ENCODE measurements at regions not wholly inside any gene's neighbourhood (a gene's known extent, or its start where the extent isn't known, plus 50 kb on each side); places are given as distances from the start of the nearest gene placed in this dataset.
"Not testable (repeated sequence)": the region's sequence is repeated elsewhere in the genome, so short reads cannot be mapped to it uniquely, and the experiment has no call there.

GRCh38 chr2:234898534-234899053 is 53.2 kb upstream of the SH3BP4 start:
- Histone ChIP-seq H3K36me3 (no peaks in the 10 kb centered on the region), H3K4me3 (no peak overlapping the region), H3K9me3 (0 out of 2 replicates have a peak, but pooled peaks cover 2% of the 10 kb centered on the region), H3K27me3 (no peaks in the 10 kb centered on the region)
- DNase-seq: no peak

- not testable (repeated sequence) for H3K4me3 ChIP-seq, H3K36me3 ChIP-seq, DNase-seq, H3K9me3 ChIP-seq, H3K27me3 ChIP-seq
Measured at GRCh38 chr2:234888442-234888841, 63.4 kb upstream of the SH3BP4 start.

GRCh38 chr2:234887195-234887594 is 64.6 kb upstream of the SH3BP4 start:
- Histone ChIP-seq H3K36me3 (no peaks in the 10 kb centered on the region), H3K27me3 (no peaks in the 10 kb centered on the region), H3K9me3 (no peaks in the 10 kb centered on the region), H3K4me3 (no peak overlapping the region)
- no peak for DNase-seq

- Histone ChIP-seq H3K9me3 (no peaks in the 10 kb centered on the region), H3K27me3 (no peaks in the 10 kb centered on the region), H3K36me3 (no peaks in the 10 kb centered on the region), H3K4me3 (no peak overlapping the region)
- DNase-seq: no peak
Measured at GRCh38 chr2:234885886-234886285, 65.9 kb upstream of the SH3BP4 start.

GRCh38 chr2:234885118-234885517 is 66.7 kb upstream of the SH3BP4 start:
- Histone ChIP-seq H3K36me3 (no peaks in the 10 kb centered on the region), H3K9me3 (no peaks in the 10 kb centered on the region), H3K27me3 (no peaks in the 10 kb centered on the region), H3K4me3 (no peak overlapping the region)
- no peak for DNase-seq

- no peaks in the 10 kb centered on the region for H3K9me3 ChIP-seq
- no peak overlapping the region for H3K4me3 ChIP-seq
- no peak for DNase-seq
- no peaks in the 10 kb centered on the region for H3K27me3 ChIP-seq
- H3K36me3 ChIP-seq: no peaks in the 10 kb centered on the region
Measured at GRCh38 chr2:234884591-234884990, 67.2 kb upstream of the SH3BP4 start.

GRCh38 chr2:234881413-234882241 is 70.2 kb upstream of the SH3BP4 start:
- no peaks in the 10 kb centered on the region for H3K36me3 ChIP-seq
- no peaks in the 10 kb centered on the region for H3K27me3 ChIP-seq
- H3K9me3 ChIP-seq: no peaks in the 10 kb centered on the region
- DNase-seq: peak; percentile 89
- peak overlapping the region; percentile 36 for H3K4me3 ChIP-seq

- peak; percentile 76 for DNase-seq
- H3K9me3 ChIP-seq: no peaks in the 10 kb centered on the region; the same call in 1 of the 2 replicates
Measured at GRCh38 chr2:234880551-234881211, 71.1 kb upstream of the SH3BP4 start.

GRCh38 chr2:234879671-234880455 is 72.0 kb upstream of the SH3BP4 start:
- Histone ChIP-seq H3K27me3 (no peaks in the 10 kb centered on the region), H3K9me3 (no peaks in the 10 kb centered on the region; the same call in 1 of the 2 replicates), H3K36me3 (no peaks in the 10 kb centered on the region), H3K4me3 (no peak overlapping the region)
- peak; percentile 6 for DNase-seq

More at GRCh38 chr2:234880551-234881211, 71.1 kb upstream of the SH3BP4 start:
- Histone ChIP-seq H3K36me3 (no peaks in the 10 kb centered on the region), H3K4me3 (no peak overlapping the region), H3K27me3 (no peaks in the 10 kb centered on the region)

- DNase-seq, H3K9me3 ChIP-seq, H3K27me3 ChIP-seq, H3K36me3 ChIP-seq, H3K4me3 ChIP-seq: not testable (repeated sequence)
Measured at GRCh38 chr2:234876621-234877020, 75.2 kb upstream of the SH3BP4 start.

GRCh38 chr2:234874347-234875046 is 77.3 kb upstream of the SH3BP4 start:
- Histone ChIP-seq H3K9me3 (no peaks in the 10 kb centered on the region; the same call in 1 of the 2 replicates), H3K27me3 (no peaks in the 10 kb centered on the region)

GRCh38 chr2:234873828-234874173 is 78.0 kb upstream of the SH3BP4 start:
- Histone ChIP-seq H3K36me3 (no peaks in the 10 kb centered on the region), H3K9me3 (no peaks in the 10 kb centered on the region; the same call in 1 of the 2 replicates), H3K27me3 (no peaks in the 10 kb centered on the region), H3K4me3 (no peak overlapping the region)
- DNase-seq: peak; percentile 53

More at GRCh38 chr2:234874347-234875046, 77.3 kb upstream of the SH3BP4 start:
- DNase-seq: no peak
- Histone ChIP-seq H3K4me3 (no peak overlapping the region), H3K36me3 (no peaks in the 10 kb centered on the region)

- Histone ChIP-seq H3K4me3 (no peak overlapping the region), H3K36me3 (no peaks in the 10 kb centered on the region), H3K9me3 (no peaks in the 10 kb centered on the region; the same call in 1 of the 2 replicates), H3K27me3 (no peaks in the 10 kb centered on the region)
- no peak for DNase-seq
Measured at GRCh38 chr2:234873103-234873827, 78.6 kb upstream of the SH3BP4 start.

GRCh38 chr2:234869969-234870368 is 81.8 kb upstream of the SH3BP4 start:
- Histone ChIP-seq H3K36me3 (no peaks in the 10 kb centered on the region), H3K27me3 (no peaks in the 10 kb centered on the region), H3K9me3 (no peaks in the 10 kb centered on the region), H3K4me3 (no peak overlapping the region)
- DNase-seq: no peak

- Histone ChIP-seq H3K9me3 (no peaks in the 10 kb centered on the region), H3K36me3 (no peaks in the 10 kb centered on the region), H3K27me3 (no peaks in the 10 kb centered on the region), H3K4me3 (no peak overlapping the region)
- no peak for DNase-seq
Measured at GRCh38 chr2:234869164-234869563, 82.7 kb upstream of the SH3BP4 start.

- DNase-seq: no peak
- Histone ChIP-seq H3K9me3 (no peaks in the 10 kb centered on the region), H3K27me3 (no peaks in the 10 kb centered on the region), H3K36me3 (no peaks in the 10 kb centered on the region), H3K4me3 (no peak overlapping the region)
Measured at GRCh38 chr2:234867882-234868285, 83.9 kb upstream of the SH3BP4 start.
